SK-N-SH treated with all-trans-retinoic acid at 6 μM for 48 hours (cell line): ENCODE measurements at regions not wholly inside any gene's neighbourhood (a gene's known extent, or its start where the extent isn't known, plus 50 kb on each side); places are given as distances from the start of the nearest gene placed in this dataset.

Experiments used
- ARNTL ChIP-seq: fragments of 450-650 bp; formaldehyde crosslinking; IDR thresholded peaks from 2 replicates; pipeline ENCODE4 v1.5.0; 2020; ENCODE audit warnings: low read depth, mild to moderate bottlenecking, moderate library complexity, borderline replicate concordance
- CSDC2 ChIP-seq: fragments of 250-450 bp; sonication (Bioruptor Pico); IDR thresholded peaks from 2 replicates; pipeline ENCODE4 v1.5.0; 2020; ENCODE audit warnings: mild to moderate bottlenecking, moderate library complexity
- ESRRG ChIP-seq: fragments of 250-450 bp; sonication (Bioruptor Pico); IDR thresholded peaks from 2 replicates; pipeline ENCODE4 v1.6.1; 2021; ENCODE audit warnings: mild to moderate bottlenecking
- ISL1 ChIP-seq: fragments of 250-450 bp; sonication (Bioruptor Pico); IDR thresholded peaks from 2 replicates; pipeline ENCODE4 v2.1.2; 2022; ENCODE audit warnings: mild to moderate bottlenecking, moderate library complexity
- PATZ1 ChIP-seq: fragments of 250-450 bp; sonication (Bioruptor Pico); IDR thresholded peaks from 2 replicates; pipeline ENCODE4 v1.8.0; 2020; ENCODE audit warnings: mild to moderate bottlenecking, moderate library complexity, borderline replicate concordance
- RARB ChIP-seq: fragments of 250-450 bp; sonication (Bioruptor Pico); IDR thresholded peaks from 2 replicates; pipeline ENCODE4 v1.8.0; 2021; ENCODE audit warnings: mild to moderate bottlenecking, moderate library complexity
- TOX ChIP-seq: fragments of 250-450 bp; sonication (Bioruptor Pico); IDR thresholded peaks from 2 replicates; pipeline ENCODE4 v1.8.0; 2021; ENCODE audit warnings: mild to moderate bottlenecking, moderate library complexity, borderline replicate concordance
- ZC3H10 ChIP-seq: fragments of 250-450 bp; sonication (Bioruptor Pico); IDR thresholded peaks from 2 replicates; pipeline ENCODE4 v1.5.1; 2021; ENCODE audit warnings: mild to moderate bottlenecking, moderate library complexity
- ZFP3 ChIP-seq: fragments of 250-450 bp; sonication (Bioruptor Pico); IDR thresholded peaks from 2 replicates; pipeline ENCODE4 v1.5.0; 2020; ENCODE audit warnings: mild to moderate bottlenecking, moderate library complexity
- ZFP30 ChIP-seq: fragments of 450-650 bp; formaldehyde crosslinking; IDR thresholded peaks from 2 replicates; pipeline ENCODE4 v1.5.0; 2022; ENCODE audit warnings: mild to moderate bottlenecking, moderate library complexity
- ZNF565 ChIP-seq: fragments of 450-650 bp; formaldehyde crosslinking; conservative IDR thresholded peaks from 2 replicates; pipeline ENCODE4 v1.5.0; 2020; ENCODE audit warnings: low read depth, mild to moderate bottlenecking, moderate library complexity
- ZNF8 ChIP-seq: fragments of 450-650 bp; formaldehyde crosslinking; IDR thresholded peaks from 2 replicates; pipeline ENCODE4 v1.5.0; 2020; ENCODE audit warnings: mild to moderate bottlenecking, moderate library complexity

- no peak for TF ChIP-seq CSDC2
- no peak for TF ChIP-seq PATZ1
- no peak for TF ChIP-seq RARB (CRISPR knock-in tag)
- TF ChIP-seq ISL1 (CRISPR knock-in tag) = no peak
- no peak for TF ChIP-seq ARNTL (CRISPR knock-in tag)
- TF ChIP-seq ZNF565 (CRISPR knock-in tag) = no peak
- no peak for TF ChIP-seq ZFP30 (CRISPR knock-in tag)
- TF ChIP-seq ZC3H10 = no peak
- no peak for TF ChIP-seq ZFP3
- TF ChIP-seq ESRRG (CRISPR knock-in tag) = no peak
- TF ChIP-seq TOX (CRISPR knock-in tag) = no peak
- TF ChIP-seq ZNF8 (CRISPR knock-in tag) = no peak
Measured at GRCh38 chr6:146865756-146866379, 267.1 kb downstream of the ADGB start.
